GM18868 (cell line): ENCODE measurements at regions not wholly inside any gene's neighbourhood (a gene's known extent, or its start where the extent isn't known, plus 50 kb on each side); places are given as distances from the start of the nearest gene placed in this dataset.
"Not testable (repeated sequence)": the region's sequence is repeated elsewhere in the genome, so short reads cannot be mapped to it uniquely, and the experiment has no call there.

Experiments used
- ATAC-seq: cut with Tn5 transposase; IDR thresholded peaks from one replicate; pipeline ENCODE4 v1.9.1; 2021; ENCODE audit warnings: mild to moderate bottlenecking, moderate library complexity; ENCODE audit not compliant: unreplicated experiment

GRCh38 chr4:13678186-13678924, 50.8 kb upstream of the BOD1L1 start:
- no peak for ATAC-seq

- ATAC-seq: no peak
Measured at GRCh38 chr4:13681570-13681969, 54.0 kb upstream of the BOD1L1 start.

GRCh38 chr4:13694256-13694655, 66.7 kb upstream of the BOD1L1 start:
- no peak for ATAC-seq

- no peak for ATAC-seq
Measured at GRCh38 chr4:13698296-13698695, 70.8 kb upstream of the BOD1L1 start.

GRCh38 chr4:13700021-13700857, 72.7 kb upstream of the BOD1L1 start:
- ATAC-seq: no peak

GRCh38 chr4:13700858-13701140, 73.3 kb upstream of the BOD1L1 start:
- ATAC-seq: not testable (repeated sequence)

GRCh38 chr4:13701937-13702446, 74.5 kb upstream of the BOD1L1 start:
- ATAC-seq: no peak

- no peak for ATAC-seq
Measured at GRCh38 chr4:13703096-13703495, 75.6 kb upstream of the BOD1L1 start.

GRCh38 chr4:13704035-13704434, 76.5 kb upstream of the BOD1L1 start:
- no peak for ATAC-seq

GRCh38 chr4:13704761-13705160, 77.2 kb upstream of the BOD1L1 start:
- no peak for ATAC-seq

- ATAC-seq: no peak
Measured at GRCh38 chr4:13705521-13706041, 78.1 kb upstream of the BOD1L1 start.

- ATAC-seq: no peak
Measured at GRCh38 chr4:13706120-13706519, 78.6 kb upstream of the BOD1L1 start.

GRCh38 chr4:13706716-13707115, 79.2 kb upstream of the BOD1L1 start:
- no peak for ATAC-seq

GRCh38 chr4:13710246-13710885, 82.8 kb upstream of the BOD1L1 start:
- ATAC-seq: no peak

- no peak for ATAC-seq
Measured at GRCh38 chr4:13711233-13711785, 83.8 kb upstream of the BOD1L1 start.

GRCh38 chr4:13721894-13722293, 94.4 kb upstream of the BOD1L1 start:
- ATAC-seq: no peak

- ATAC-seq: no peak
Measured at GRCh38 chr4:13722649-13723048, 95.1 kb upstream of the BOD1L1 start.

- no peak for ATAC-seq
Measured at GRCh38 chr4:13728761-13729160, 101.2 kb upstream of the BOD1L1 start.

- no peak for ATAC-seq
Measured at GRCh38 chr4:13731019-13731418, 103.5 kb upstream of the BOD1L1 start.

- no peak for ATAC-seq
Measured at GRCh38 chr4:13733817-13734216, 106.3 kb upstream of the BOD1L1 start.

- no peak for ATAC-seq
Measured at GRCh38 chr4:13750594-13750993, 123.1 kb upstream of the BOD1L1 start.
